ENCODE measurements at regions not wholly inside any gene's neighbourhood (a gene's known extent, or its start where the extent isn't known, plus 50 kb on each side); places are given as distances from the start of the nearest gene placed in this dataset.
"Not testable (repeated sequence)": the region's sequence is repeated elsewhere in the genome, so short reads cannot be mapped to it uniquely, and the experiment has no call there.

GRCh38 chr5:45774528-45774927 lies 78.3 kb upstream of the HCN1 start:
- no peaks in the 10 kb centered on the region for H3K4me1 ChIP-seq (ENCODE audit: control insufficient read depth in 1 of 2, insufficient read depth in 2 of 2, low read length in 2 of 2)
- H3K36me3 ChIP-seq (ENCODE audit: control insufficient read depth in 1 of 2, insufficient read depth in 2 of 2, low read length in 2 of 2): no peaks in the 10 kb centered on the region
- peaks cover 0 to 2% of the 10 kb centered on the region in 2 donors for H3K9me3 ChIP-seq (ENCODE audit: control insufficient read depth in 1 of 2, low read length in 2 of 2)
- no peak overlapping the region for H3K4me3 ChIP-seq (ENCODE audit: low read depth in 1 of 2, low read length in 2 of 2)
- no peak overlapping the region for H3K27ac ChIP-seq (ENCODE audit: low read length)
- H3K27me3 ChIP-seq (ENCODE audit: low read depth, low read length): no peaks in the 10 kb centered on the region

DNA sequence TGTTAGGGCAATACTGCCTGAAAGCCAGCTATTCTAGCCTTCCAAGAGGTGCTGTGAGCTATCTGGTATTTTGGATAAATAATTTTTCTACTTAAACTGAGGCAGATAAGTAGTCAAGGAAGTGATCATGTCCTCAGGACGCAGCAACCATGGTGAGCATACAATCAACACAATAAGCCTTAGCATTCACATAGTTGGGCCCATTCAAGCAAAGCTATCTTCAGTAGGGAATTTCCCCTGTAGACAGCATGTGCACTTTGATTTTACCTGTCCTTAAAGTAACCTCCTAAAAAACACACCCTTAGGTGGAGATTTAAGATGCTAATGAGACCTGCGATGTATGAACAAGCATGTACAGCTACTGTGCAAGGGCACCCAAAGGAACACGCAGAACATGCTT lies 76.2 kb upstream of the HCN1 start:
- H3K4me3 ChIP-seq (ENCODE audit: low read depth in 1 of 2, low read length in 2 of 2): no peak overlapping the region
- no peak overlapping the region for H3K27ac ChIP-seq (ENCODE audit: low read length)
- no peaks in the 10 kb centered on the region for H3K27me3 ChIP-seq (ENCODE audit: low read depth, low read length)
- no peaks in the 10 kb centered on the region for H3K36me3 ChIP-seq (ENCODE audit: control insufficient read depth in 1 of 2, insufficient read depth in 2 of 2, low read length in 2 of 2)
- peaks cover 0 to 2% of the 10 kb centered on the region in 2 donors for H3K9me3 ChIP-seq (ENCODE audit: control insufficient read depth in 1 of 2, low read length in 2 of 2)
- no peaks in the 10 kb centered on the region for H3K4me1 ChIP-seq (ENCODE audit: control insufficient read depth in 1 of 2, insufficient read depth in 2 of 2, low read length in 2 of 2)

GRCh38 chr5:45765561-45765960 lies 69.4 kb upstream of the HCN1 start:
- Histone ChIP-seq H3K9me3 (ENCODE audit: control insufficient read depth in 1 of 2, low read length in 2 of 2) (peaks cover 0 to 11% of the 10 kb centered on the region in 2 donors), H3K4me3 (ENCODE audit: low read depth in 1 of 2, low read length in 2 of 2) (no peak overlapping the region), H3K27ac (ENCODE audit: low read length) (no peak overlapping the region), H3K27me3 (ENCODE audit: low read depth, low read length) (no peaks in the 10 kb centered on the region), H3K36me3 (ENCODE audit: control insufficient read depth in 1 of 2, insufficient read depth in 2 of 2, low read length in 2 of 2) (no peaks in the 10 kb centered on the region), H3K4me1 (ENCODE audit: control insufficient read depth in 1 of 2, insufficient read depth in 2 of 2, low read length in 2 of 2) (no peaks in the 10 kb centered on the region)

DNA sequence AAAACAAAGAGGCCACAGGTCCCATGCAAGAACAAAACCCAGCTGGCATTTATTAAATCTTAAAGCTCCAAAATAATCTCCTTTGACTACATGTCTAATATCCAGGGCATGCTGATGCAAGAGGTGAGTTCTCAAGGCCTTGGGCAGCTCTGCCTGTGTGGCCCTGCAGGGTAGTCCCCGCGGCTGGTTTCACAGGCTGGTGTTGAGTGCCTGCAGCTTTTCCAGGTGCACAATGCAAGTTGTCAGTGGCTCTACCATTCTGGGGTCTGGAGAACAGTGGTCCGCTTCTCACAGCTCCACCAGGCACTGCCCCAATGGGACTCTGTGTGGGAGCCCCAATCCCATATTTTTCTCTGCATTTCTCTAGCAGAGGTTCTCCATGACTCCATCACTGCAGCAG lies 54.4 kb upstream of the HCN1 start:
- H3K4me3 ChIP-seq (ENCODE audit: low read depth in 1 of 2, low read length in 2 of 2): no peak overlapping the region
- H3K36me3 ChIP-seq (ENCODE audit: control insufficient read depth in 1 of 2, insufficient read depth in 2 of 2, low read length in 2 of 2): no peaks in the 10 kb centered on the region
- H3K9me3 ChIP-seq (ENCODE audit: control insufficient read depth in 1 of 2, low read length in 2 of 2): peaks cover 0 to 6% of the 10 kb centered on the region in 2 donors
- no peaks in the 10 kb centered on the region for H3K4me1 ChIP-seq (ENCODE audit: control insufficient read depth in 1 of 2, insufficient read depth in 2 of 2, low read length in 2 of 2)
- H3K27me3 ChIP-seq (ENCODE audit: low read depth, low read length): no peaks in the 10 kb centered on the region
- H3K27ac ChIP-seq (ENCODE audit: low read length): no peak overlapping the region

- H3K36me3 ChIP-seq (ENCODE audit: control insufficient read depth in 1 of 2, insufficient read depth in 2 of 2, low read length in 2 of 2); H3K4me3 ChIP-seq (ENCODE audit: low read depth in 1 of 2, low read length in 2 of 2); H3K27ac ChIP-seq (ENCODE audit: low read length); H3K4me1 ChIP-seq (ENCODE audit: control insufficient read depth in 1 of 2, insufficient read depth in 2 of 2, low read length in 2 of 2); H3K27me3 ChIP-seq (ENCODE audit: low read depth, low read length); H3K9me3 ChIP-seq (ENCODE audit: control insufficient read depth in 1 of 2, low read length in 2 of 2): not testable (repeated sequence)
These were observed 52.3 kb upstream of the HCN1 start for GRCh38 chr5:45748511-45748910.

All from muscle layer of duodenum (tissue), 2 donors.